MV-4-11 (cell line): ENCODE measurements at regions not wholly inside any gene's neighbourhood (a gene's known extent, or its start where the extent isn't known, plus 50 kb on each side); places are given as distances from the start of the nearest gene placed in this dataset.
"Not testable (repeated sequence)": the region's sequence is repeated elsewhere in the genome, so short reads cannot be mapped to it uniquely, and the experiment has no call there.

ENCODE experiments used
- DNase-seq: peaks from one replicate; lab custom pipeline; 2025; lab: John Stamatoyannopoulos, UW

- DNase-seq: no peak
Observed at GRCh38 chr12:17097674-17098073, 491.7 kb upstream of the LMO3 start.

GRCh38 chr12:17084831-17085230, 478.9 kb upstream of the LMO3 start:
- no peak for DNase-seq

- DNase-seq: peak; percentile 68
Observed at GRCh38 chr12:17079251-17079909, 473.4 kb upstream of the LMO3 start.

- no peak for DNase-seq
Observed at GRCh38 chr12:17077594-17077993, 471.6 kb upstream of the LMO3 start.

GRCh38 chr12:17076811-17077210, 470.8 kb upstream of the LMO3 start:
- no peak for DNase-seq

- no peak for DNase-seq
Observed at GRCh38 chr12:17076028-17076744, 470.2 kb upstream of the LMO3 start.

- DNase-seq: no peak
Observed at GRCh38 chr12:17064834-17065233, 458.9 kb upstream of the LMO3 start.

GRCh38 chr12:17062267-17063036, 456.5 kb upstream of the LMO3 start:
- DNase-seq: peak; percentile 49

GRCh38 chr12:17060260-17060659, 454.3 kb upstream of the LMO3 start:
- no peak for DNase-seq

- DNase-seq: no peak
Observed at GRCh38 chr12:17056546-17056945, 450.6 kb upstream of the LMO3 start.

- DNase-seq: no peak
Observed at GRCh38 chr12:17038923-17039322, 433.0 kb upstream of the LMO3 start.

- DNase-seq: no peak
Observed at GRCh38 chr12:17035372-17035771, 429.4 kb upstream of the LMO3 start.

GRCh38 chr12:17030338-17030737, 424.4 kb upstream of the LMO3 start:
- no peak for DNase-seq

GRCh38 chr12:17028348-17028747, 422.4 kb upstream of the LMO3 start:
- DNase-seq: no peak

GRCh38 chr12:17025424-17025823, 419.5 kb upstream of the LMO3 start:
- not testable (repeated sequence) for DNase-seq

GRCh38 chr12:17020765-17021164, 414.8 kb upstream of the LMO3 start:
- DNase-seq: no peak

- DNase-seq: peak; percentile 10
Observed at GRCh38 chr12:17017402-17017801, 411.4 kb upstream of the LMO3 start.

- DNase-seq: peak; percentile 95
Observed at GRCh38 chr12:17016116-17016864, 410.3 kb upstream of the LMO3 start.

- DNase-seq: no peak
Observed at GRCh38 chr12:17015501-17015900, 409.5 kb upstream of the LMO3 start.

- not testable (repeated sequence) for DNase-seq
Observed at GRCh38 chr12:17007442-17008040, 401.6 kb upstream of the LMO3 start.

- DNase-seq: not testable (repeated sequence)
Observed at GRCh38 chr12:16998538-16998937, 392.6 kb upstream of the LMO3 start.

GRCh38 chr12:16984484-16984883, 378.5 kb upstream of the LMO3 start:
- DNase-seq: peak; percentile 87
